IMR-90 (cell line): ENCODE measurements at regions not wholly inside any gene's neighbourhood (a gene's known extent, or its start where the extent isn't known, plus 50 kb on each side); places are given as distances from the start of the nearest gene placed in this dataset.

Experiments
- ATAC-seq: fragments of 200-7000 bp; cut with Tn5 transposase; 2 replicates; pipeline ENCODE4 v1.9.1; 2020; ENCODE audit warnings: low read depth, mild to moderate bottlenecking, moderate library complexity
- BruUV-seq: library from RNA; stranded (reverse); fragments of 400-500 nt; replicated peaks from 2 replicates; lab custom pipeline; 2021; lab: Mats Ljungman, UMichigan
- CTCF ChIA-PET: fragments of 300-600 bp; formaldehyde crosslinking; extraction: SDS; loops from one replicate; lab custom pipeline; 2021; ENCODE audit warnings: antibody characterized with exemption; lab: Yijun Ruan, JAX
- POLR2A ChIA-PET: fragments of 300-600 bp; sonication (Branson Sonifier 250); formaldehyde crosslinking; loops from one replicate; lab custom pipeline; 2022; ENCODE audit warnings: antibody characterized with exemption; ENCODE audit not compliant: unreplicated experiment; lab: Charles Lee
- DNase-seq: peaks from one replicate; pipeline ENCODE4 v3.0.0; 2013
- H2AFZ ChIP-seq: replicated peaks from 2 replicates; pipeline ENCODE3; 2013; ENCODE audit warnings: low read length, mild to moderate bottlenecking; ENCODE audit not compliant: poor library complexity
- H2AK5ac ChIP-seq: 2 replicates; pipeline ENCODE4 v1.6.1; 2013; ENCODE audit warnings: low read depth, low read length, inconsistent platforms
- H2AK9ac ChIP-seq: replicated peaks from 2 replicates; pipeline ENCODE3; 2013; ENCODE audit warnings: mild to moderate bottlenecking, low read depth, low read length, moderate library complexity; ENCODE audit not compliant: poor library complexity
- H2BK120ac ChIP-seq: 2 replicates; pipeline ENCODE4 v1.6.1; 2013; ENCODE audit warnings: low read depth, low read length, inconsistent platforms
- H2BK15ac ChIP-seq: 3 replicates; pipeline ENCODE4 v1.6.1; 2013; ENCODE audit warnings: low read depth, low read length, inconsistent platforms
- H2BK20ac ChIP-seq: 2 replicates; pipeline ENCODE4 v1.6.1; 2013; ENCODE audit warnings: low read depth, mild to moderate bottlenecking, inconsistent platforms, low read length, moderate library complexity
- H2BK5ac ChIP-seq: 2 replicates; pipeline ENCODE4 v1.6.1; 2013; ENCODE audit warnings: mild to moderate bottlenecking, low read depth, low read length, inconsistent platforms; ENCODE audit not compliant: poor library complexity, severe bottlenecking
- H3K14ac ChIP-seq: replicated peaks from 2 replicates; pipeline ENCODE4 v1.6.1; 2013; ENCODE audit warnings: low read depth, low read length, inconsistent platforms
- H3K18ac ChIP-seq: 2 replicates; pipeline ENCODE4 v1.6.1; 2013; ENCODE audit warnings: low read depth, low read length, control low read depth
- H3K23ac ChIP-seq: 2 replicates; pipeline ENCODE4 v1.6.1; 2013; ENCODE audit warnings: low read depth, low read length, inconsistent platforms
- H3K27ac ChIP-seq: 2 replicates; pipeline ENCODE4 v1.5.1; 2013; ENCODE audit warnings: mild to moderate bottlenecking, control low read depth, low read length; ENCODE audit not compliant: insufficient read depth
- H3K27me3 ChIP-seq: 2 replicates; pipeline ENCODE4 v1.6.1; 2013; ENCODE audit warnings: low read length; ENCODE audit not compliant: control insufficient read depth, insufficient read depth
- H3K36me3 ChIP-seq: 2 replicates; pipeline ENCODE4 v1.6.1; 2013; ENCODE audit warnings: low read length, mixed read lengths; ENCODE audit not compliant: control insufficient read depth, insufficient read depth
- H3K4ac ChIP-seq: 2 replicates; pipeline ENCODE4 v1.6.1; 2013; ENCODE audit warnings: low read depth, low read length, inconsistent platforms
- H3K4me1 ChIP-seq: 2 replicates; pipeline ENCODE4 v1.6.1; 2013; ENCODE audit warnings: low read length, mixed read lengths; ENCODE audit not compliant: control insufficient read depth, insufficient read depth
- H3K4me2 ChIP-seq: 2 replicates; pipeline ENCODE4 v1.6.1; 2013; ENCODE audit warnings: low read depth, mild to moderate bottlenecking, control low read depth, low read length, moderate library complexity
- H3K4me3 ChIP-seq: 2 replicates; pipeline ENCODE4 v1.5.1; 2013; ENCODE audit warnings: low read depth, mild to moderate bottlenecking, control low read depth, low read length, moderate library complexity; ENCODE audit not compliant: insufficient read depth
- H3K56ac ChIP-seq: 2 replicates; pipeline ENCODE4 v1.6.1; 2013; ENCODE audit warnings: low read length, inconsistent platforms; ENCODE audit not compliant: insufficient read depth; ENCODE audit errors: extremely low read depth
- H3K79me1 ChIP-seq, 2 experiments: 2 replicates each; pipeline ENCODE4 v1.6.1; 2013; ENCODE audit warnings: low read length in 2 of 2, inconsistent platforms in 1 of 2, low read depth in 1 of 2
- H3K9ac ChIP-seq: 2 replicates; pipeline ENCODE4 v1.6.1; 2013; ENCODE audit warnings: low read depth, low read length, control low read depth
- H3K9me1 ChIP-seq: 2 replicates; pipeline ENCODE4 v1.6.1; 2013; ENCODE audit warnings: low read length, inconsistent platforms; ENCODE audit not compliant: insufficient read depth
- H3K9me3 ChIP-seq: 2 replicates; pipeline ENCODE4 v1.6.1; 2013; ENCODE audit warnings: low read length; ENCODE audit not compliant: control insufficient read depth, insufficient read depth
- H4K20me1 ChIP-seq: 2 replicates; pipeline ENCODE4 v1.6.1; 2013; ENCODE audit warnings: low read length, inconsistent platforms; ENCODE audit not compliant: insufficient read depth
- H4K5ac ChIP-seq: 2 replicates; pipeline ENCODE4 v1.6.1; 2013; ENCODE audit warnings: mild to moderate bottlenecking, low read depth, low read length, control low read depth
- H4K8ac ChIP-seq, 2 experiments: 2 replicates each; pipeline ENCODE4 v1.6.1; 2013; ENCODE audit warnings: low read depth in 2 of 2, low read length in 2 of 2, control low read depth in 1 of 2, inconsistent platforms in 1 of 2
- H4K91ac ChIP-seq: 2 replicates; pipeline ENCODE4 v1.6.1; 2013; ENCODE audit warnings: low read depth, low read length, inconsistent platforms; ENCODE audit not compliant: insufficient read depth
- MAFK ChIP-seq: IDR thresholded peaks from 2 replicates; pipeline ENCODE4 v1.6.1; 2012; ENCODE audit warnings: low read depth, low read length, improper control_type of control experiment
- RAD21 ChIP-seq: IDR thresholded peaks from 2 replicates; pipeline ENCODE4 v1.6.1; 2012; ENCODE audit warnings: low read length, improper control_type of control experiment
- WGBS, 2 experiments: methylation state at CpG; one replicate each; pipeline versions ENCODE4 v1.1.5 to v1.1.7; 2013; ENCODE audit warnings: missing lambda C conversion rate in 2 of 2; ENCODE audit not compliant: insufficient read length in 1 of 2; ENCODE audit errors: extremely low coverage in 2 of 2; 5-methylcytosine and 5-hydroxymethylcytosine counted together
- dilution Hi-C: fragments of 300-500 bp; cut with HindIII; formaldehyde crosslinking; loops from one replicate; pipeline ENCODE4 v1.14.3; 2018; ENCODE audit warnings: low sequenced_read_pairs; ENCODE audit not compliant: unreplicated experiment
- in situ Hi-C: fragments of 300-500 bp; cut with MboI; formaldehyde crosslinking; loops from 3 replicates; pipeline ENCODE4 v1.14.3; 2019; ENCODE audit warnings: low sequenced_read_pairs, inconsistent platforms, mixed read lengths
- intact Hi-C: fragments of 100-400 bp; cut with micrococcal nuclease; formaldehyde crosslinking; loops from 2 replicates; pipeline ENCODE4 v1.10.0; 2022

- Histone ChIP-seq H2AK5ac (no peak overlapping the region), H2AFZ (no peak overlapping the region), H3K9me1 (no peaks in the 10 kb centered on the region), H3K4ac (no peak overlapping the region), H3K27ac (no peak overlapping the region), H3K18ac (no peak overlapping the region), H3K56ac (no peak overlapping the region), H4K8ac (no peak overlapping the region), H3K4me3 (no peak overlapping the region), H3K9me3 (no peaks in the 10 kb centered on the region), H3K79me1 (no peaks in the 10 kb centered on the region), H3K9ac (no peak overlapping the region), H3K4me1 (no peaks in the 10 kb centered on the region), H4K20me1 (no peaks in the 10 kb centered on the region), H4K91ac (no peak overlapping the region), H3K4me2 (no peak overlapping the region), H4K5ac (no peak overlapping the region), H3K36me3 (no peaks in the 10 kb centered on the region), H2BK15ac (no peak overlapping the region), H2BK5ac (no peak overlapping the region), H3K23ac (no peak overlapping the region), H2AK9ac (no peak overlapping the region), H2BK120ac (no peak overlapping the region), H2BK20ac (no peak overlapping the region), H3K14ac (no peak overlapping the region), H3K27me3 (no peaks in the 10 kb centered on the region)
- in situ Hi-C loops (no loop called here), dilution Hi-C loops (no loop called here), intact Hi-C loops (no loop called here)
- 0 out of 2 replicates have a peak, but pooled peaks have one; percentile 8 for TF ChIP-seq MAFK
- no peak for TF ChIP-seq RAD21
- ATAC-seq (no peak), DNase-seq (no peak)
- POLR2A ChIA-PET = no interaction called here
- no CpG with 5 or more reads among the region's 4 CpGs for WGBS, 2 experiments
- BruUV-seq = no TSS peak
- CTCF ChIA-PET = no interaction called here
These were observed 644.7 kb upstream of the CDH6 start for GRCh38 chr5:30548580-30549305.
